ES-I3 (cell line): ENCODE measurements at regions not wholly inside any gene's neighbourhood (a gene's known extent, or its start where the extent isn't known, plus 50 kb on each side); places are given as distances from the start of the nearest gene placed in this dataset.

ENCODE experiments used
- H3K36me3 ChIP-seq: 2 replicates; pipeline ENCODE4 v1.6.1; 2013; ENCODE audit warnings: mild to moderate bottlenecking, low read length, control low read depth, moderate library complexity; ENCODE audit not compliant: insufficient read depth
- H3K4me1 ChIP-seq: 2 replicates; pipeline ENCODE4 v1.6.1; 2013; ENCODE audit warnings: mild to moderate bottlenecking, control low read depth, low read length; ENCODE audit not compliant: insufficient read depth
- H3K9ac ChIP-seq: 2 replicates; pipeline ENCODE4 v1.6.1; 2013; ENCODE audit warnings: low read depth, mild to moderate bottlenecking, low read length, moderate library complexity
- H3K9me3 ChIP-seq: 2 replicates; pipeline ENCODE4 v1.6.1; 2013; ENCODE audit warnings: mild to moderate bottlenecking, low read length, moderate library complexity; ENCODE audit not compliant: control insufficient read depth, insufficient read depth

- Histone ChIP-seq H3K9me3 (no peaks in the 10 kb centered on the region; the same call in 1 of the 2 replicates), H3K36me3 (no peaks in the 10 kb centered on the region), H3K4me1 (no peaks in the 10 kb centered on the region), H3K9ac (no peak overlapping the region)
These were observed 682.6 kb upstream of the SGCG start for GRCh38 chr13:22497991-22498780.

GRCh38 chr13:22499919-22500318 is 680.9 kb upstream of the SGCG start:
- no peaks in the 10 kb centered on the region for H3K36me3 ChIP-seq
- H3K4me1 ChIP-seq, result no peaks in the 10 kb centered on the region
- no peaks in the 10 kb centered on the region; the same call in 1 of the 2 replicates for H3K9me3 ChIP-seq
- H3K9ac ChIP-seq, result no peak overlapping the region

- Histone ChIP-seq H3K36me3 (no peaks in the 10 kb centered on the region), H3K4me1 (0 out of 2 replicates have a peak, but pooled peaks cover 5% of the 10 kb centered on the region), H3K9me3 (peaks cover 4% of the 10 kb centered on the region; the same call in 1 of the 2 replicates), H3K9ac (no peak overlapping the region)
These were observed 675.3 kb upstream of the SGCG start for GRCh38 chr13:22505489-22505888.

- H3K36me3 ChIP-seq, result no peaks in the 10 kb centered on the region
- no peak overlapping the region for H3K9ac ChIP-seq
- H3K4me1 ChIP-seq, result 0 out of 2 replicates have a peak, but pooled peaks cover 5% of the 10 kb centered on the region
- peaks cover 4% of the 10 kb centered on the region; the same call in 1 of the 2 replicates for H3K9me3 ChIP-seq
These were observed 674.6 kb upstream of the SGCG start for GRCh38 chr13:22506096-22506691.

- no peak overlapping the region for H3K9ac ChIP-seq
- H3K36me3 ChIP-seq, result no peaks in the 10 kb centered on the region
- peaks cover 16% of the 10 kb centered on the region for H3K4me1 ChIP-seq
- no peaks in the 10 kb centered on the region; the same call in 1 of the 2 replicates for H3K9me3 ChIP-seq
These were observed 663.2 kb upstream of the SGCG start for GRCh38 chr13:22517544-22517943.

- H3K9me3 ChIP-seq, result no peaks in the 10 kb centered on the region
- no peaks in the 10 kb centered on the region for H3K36me3 ChIP-seq
- H3K9ac ChIP-seq, result no peak overlapping the region
- no peaks in the 10 kb centered on the region for H3K4me1 ChIP-seq
These were observed 643.9 kb upstream of the SGCG start for GRCh38 chr13:22536851-22537250.

GRCh38 chr13:22538400-22538799 is 642.4 kb upstream of the SGCG start:
- no peaks in the 10 kb centered on the region for H3K36me3 ChIP-seq
- no peak overlapping the region for H3K9ac ChIP-seq
- no peaks in the 10 kb centered on the region for H3K4me1 ChIP-seq
- no peaks in the 10 kb centered on the region for H3K9me3 ChIP-seq

GRCh38 chr13:22549126-22549525 is 631.7 kb upstream of the SGCG start:
- Histone ChIP-seq H3K9ac (no peak overlapping the region), H3K9me3 (peaks cover 2% of the 10 kb centered on the region; the same call in 1 of the 2 replicates), H3K4me1 (no peaks in the 10 kb centered on the region), H3K36me3 (no peaks in the 10 kb centered on the region)

GRCh38 chr13:22561581-22561980 is 619.2 kb upstream of the SGCG start:
- Histone ChIP-seq H3K36me3 (no peaks in the 10 kb centered on the region), H3K9me3 (no peaks in the 10 kb centered on the region), H3K4me1 (no peaks in the 10 kb centered on the region), H3K9ac (no peak overlapping the region)

- Histone ChIP-seq H3K9me3 (no peaks in the 10 kb centered on the region), H3K4me1 (no peaks in the 10 kb centered on the region), H3K36me3 (no peaks in the 10 kb centered on the region), H3K9ac (no peak overlapping the region)
These were observed 618.7 kb upstream of the SGCG start for GRCh38 chr13:22562116-22562515.

GRCh38 chr13:22563272-22563671 is 617.5 kb upstream of the SGCG start:
- no peaks in the 10 kb centered on the region for H3K9me3 ChIP-seq
- H3K4me1 ChIP-seq, result no peaks in the 10 kb centered on the region
- no peak overlapping the region for H3K9ac ChIP-seq
- no peaks in the 10 kb centered on the region for H3K36me3 ChIP-seq

- H3K4me1 ChIP-seq, result no peaks in the 10 kb centered on the region
- no peak overlapping the region for H3K9ac ChIP-seq
- no peaks in the 10 kb centered on the region for H3K9me3 ChIP-seq
- H3K36me3 ChIP-seq, result no peaks in the 10 kb centered on the region
These were observed 611.0 kb upstream of the SGCG start for GRCh38 chr13:22569811-22570210.

- Histone ChIP-seq H3K9ac (no peak overlapping the region), H3K36me3 (no peaks in the 10 kb centered on the region), H3K9me3 (no peaks in the 10 kb centered on the region), H3K4me1 (no peaks in the 10 kb centered on the region)
These were observed 590.9 kb upstream of the SGCG start for GRCh38 chr13:22589880-22590279.

- Histone ChIP-seq H3K9ac (no peak overlapping the region), H3K9me3 (no peaks in the 10 kb centered on the region), H3K4me1 (no peaks in the 10 kb centered on the region), H3K36me3 (no peaks in the 10 kb centered on the region)
These were observed 588.3 kb upstream of the SGCG start for GRCh38 chr13:22592515-22592914.

GRCh38 chr13:22594041-22594440 is 586.7 kb upstream of the SGCG start:
- H3K36me3 ChIP-seq, result no peaks in the 10 kb centered on the region
- no peaks in the 10 kb centered on the region for H3K4me1 ChIP-seq
- H3K9me3 ChIP-seq, result no peaks in the 10 kb centered on the region
- H3K9ac ChIP-seq, result no peak overlapping the region
